ENCODE measurements at regions not wholly inside any gene's neighbourhood (a gene's known extent, or its start where the extent isn't known, plus 50 kb on each side); places are given as distances from the start of the nearest gene placed in this dataset.

DNA sequence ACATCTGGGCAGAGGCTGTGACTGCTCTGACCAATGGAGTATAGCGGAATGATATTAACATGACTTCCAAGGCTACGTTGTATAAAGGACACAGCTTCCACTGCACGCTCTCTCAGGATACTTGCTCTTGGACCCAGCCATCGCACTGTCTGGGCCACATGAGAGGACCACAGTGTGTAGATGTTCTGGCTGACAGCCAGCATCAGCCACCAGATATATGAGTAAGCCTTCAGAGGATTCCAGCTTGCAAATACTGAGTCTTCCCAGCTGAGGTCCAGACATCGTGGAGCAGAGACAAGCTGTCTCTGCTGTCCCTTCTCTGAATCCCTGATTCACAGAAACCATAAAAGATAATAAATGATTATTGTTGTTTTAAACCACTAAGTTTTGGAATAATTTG, 146.8 kb upstream of the USP9X start:
- TF ChIP-seq, protein P1, sequence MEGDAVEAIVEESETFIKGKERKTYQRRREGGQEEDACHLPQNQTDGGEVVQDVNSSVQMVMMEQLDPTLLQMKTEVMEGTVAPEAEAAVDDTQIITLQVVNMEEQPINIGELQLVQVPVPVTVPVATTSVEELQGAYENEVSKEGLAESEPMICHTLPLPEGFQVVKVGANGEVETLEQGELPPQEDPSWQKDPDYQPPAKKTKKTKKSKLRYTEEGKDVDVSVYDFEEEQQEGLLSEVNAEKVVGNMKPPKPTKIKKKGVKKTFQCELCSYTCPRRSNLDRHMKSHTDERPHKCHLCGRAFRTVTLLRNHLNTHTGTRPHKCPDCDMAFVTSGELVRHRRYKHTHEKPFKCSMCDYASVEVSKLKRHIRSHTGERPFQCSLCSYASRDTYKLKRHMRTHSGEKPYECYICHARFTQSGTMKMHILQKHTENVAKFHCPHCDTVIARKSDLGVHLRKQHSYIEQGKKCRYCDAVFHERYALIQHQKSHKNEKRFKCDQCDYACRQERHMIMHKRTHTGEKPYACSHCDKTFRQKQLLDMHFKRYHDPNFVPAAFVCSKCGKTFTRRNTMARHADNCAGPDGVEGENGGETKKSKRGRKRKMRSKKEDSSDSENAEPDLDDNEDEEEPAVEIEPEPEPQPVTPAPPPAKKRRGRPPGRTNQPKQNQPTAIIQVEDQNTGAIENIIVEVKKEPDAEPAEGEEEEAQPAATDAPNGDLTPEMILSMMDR (optimal IDR thresholded peaks at IDR 0.05 in 1 of 3, IDR thresholded peaks at IDR 0.05 in 1 of 3, conservative IDR thresholded peaks at IDR 0.05 in 1 of 3; ENCODE audit: extremely low read depth in 1 of 3, insufficient read depth in 2 of 3, low read length in 3 of 3): no peak
- no peak for TF ChIP-seq EZH2 (IDR thresholded peaks at IDR 0.05; ENCODE audit: low read length)

Measured in keratinocyte (primary cell).